BJ (cell line): ENCODE measurements at regions not wholly inside any gene's neighbourhood (a gene's known extent, or its start where the extent isn't known, plus 50 kb on each side); places are given as distances from the start of the nearest gene placed in this dataset.

ENCODE experiments used
- CTCF ChIA-PET: fragments of 350-600 bp; formaldehyde crosslinking; extraction: SDS; loops from one replicate; lab custom pipeline; 2021; ENCODE audit warnings: antibody characterized with exemption, inconsistent platforms; lab: Yijun Ruan, JAX
- POLR2A ChIA-PET: fragments of 300-600 bp; sonication (Branson Sonifier 250); formaldehyde crosslinking; extraction: SDS; loops from one replicate; lab custom pipeline; 2021; ENCODE audit warnings: antibody characterized with exemption; lab: Charles Lee
- DNase-seq: peaks from one replicate; pipeline ENCODE4 v3.0.0-alpha.2; 2011; ENCODE audit warnings: low read depth
- H3K27me3 ChIP-seq: 2 replicates; pipeline ENCODE4 v1.6.0; 2011; ENCODE audit warnings: low read length; ENCODE audit not compliant: control insufficient read depth, insufficient read depth
- H3K36me3 ChIP-seq: 2 replicates; pipeline ENCODE4 v1.5.1; 2011; ENCODE audit warnings: low read length; ENCODE audit not compliant: control insufficient read depth, insufficient read depth
- H3K4me3 ChIP-seq: 2 replicates; pipeline ENCODE4 v1.5.1; 2011; ENCODE audit warnings: low read depth, mild to moderate bottlenecking, control low read depth, low read length
- TF ChIP-seq, protein P1 (sequence below): IDR thresholded peaks from 2 replicates; pipeline ENCODE4 v1.5.1; 2011; ENCODE audit warnings: low read depth, mild to moderate bottlenecking, control low read depth, inconsistent platforms, low read length, moderate library complexity; ENCODE audit not compliant: insufficient read depth

DNA sequence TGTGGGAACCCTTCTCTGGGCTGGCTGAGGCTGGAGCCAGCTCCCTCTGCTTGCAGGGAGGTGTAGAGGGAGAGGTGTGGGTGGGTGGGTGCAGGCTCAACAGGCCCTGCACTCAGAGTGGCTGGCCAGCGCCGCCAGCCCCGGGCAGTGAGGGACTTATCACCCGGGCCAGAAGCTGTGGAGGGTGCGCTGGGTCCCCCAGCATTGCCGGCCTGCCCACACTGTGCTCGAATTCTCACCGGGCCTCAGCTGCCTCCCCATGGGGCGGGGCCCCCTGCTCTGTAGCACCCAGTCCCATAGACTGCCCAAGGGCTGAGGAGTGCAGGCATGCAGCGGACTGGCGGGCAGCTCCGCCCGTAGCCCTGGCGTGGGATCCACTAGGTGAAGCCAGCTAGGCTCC is 190.7 kb upstream of the TAC1 start:
- CTCF ChIA-PET = interaction anchor here (1.9 kb wide), 1 partner anchor 12 kb away, joined by 4 read pairs; no protein-coding TSS in a partner anchor
- no peaks in the 10 kb centered on the region for H3K27me3 ChIP-seq
- H3K36me3 ChIP-seq = no peaks in the 10 kb centered on the region
- TF ChIP-seq, protein P1, sequence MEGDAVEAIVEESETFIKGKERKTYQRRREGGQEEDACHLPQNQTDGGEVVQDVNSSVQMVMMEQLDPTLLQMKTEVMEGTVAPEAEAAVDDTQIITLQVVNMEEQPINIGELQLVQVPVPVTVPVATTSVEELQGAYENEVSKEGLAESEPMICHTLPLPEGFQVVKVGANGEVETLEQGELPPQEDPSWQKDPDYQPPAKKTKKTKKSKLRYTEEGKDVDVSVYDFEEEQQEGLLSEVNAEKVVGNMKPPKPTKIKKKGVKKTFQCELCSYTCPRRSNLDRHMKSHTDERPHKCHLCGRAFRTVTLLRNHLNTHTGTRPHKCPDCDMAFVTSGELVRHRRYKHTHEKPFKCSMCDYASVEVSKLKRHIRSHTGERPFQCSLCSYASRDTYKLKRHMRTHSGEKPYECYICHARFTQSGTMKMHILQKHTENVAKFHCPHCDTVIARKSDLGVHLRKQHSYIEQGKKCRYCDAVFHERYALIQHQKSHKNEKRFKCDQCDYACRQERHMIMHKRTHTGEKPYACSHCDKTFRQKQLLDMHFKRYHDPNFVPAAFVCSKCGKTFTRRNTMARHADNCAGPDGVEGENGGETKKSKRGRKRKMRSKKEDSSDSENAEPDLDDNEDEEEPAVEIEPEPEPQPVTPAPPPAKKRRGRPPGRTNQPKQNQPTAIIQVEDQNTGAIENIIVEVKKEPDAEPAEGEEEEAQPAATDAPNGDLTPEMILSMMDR = no peak
- no peak overlapping the region for H3K4me3 ChIP-seq
- POLR2A ChIA-PET = no interaction called here
- no peak for DNase-seq

DNA sequence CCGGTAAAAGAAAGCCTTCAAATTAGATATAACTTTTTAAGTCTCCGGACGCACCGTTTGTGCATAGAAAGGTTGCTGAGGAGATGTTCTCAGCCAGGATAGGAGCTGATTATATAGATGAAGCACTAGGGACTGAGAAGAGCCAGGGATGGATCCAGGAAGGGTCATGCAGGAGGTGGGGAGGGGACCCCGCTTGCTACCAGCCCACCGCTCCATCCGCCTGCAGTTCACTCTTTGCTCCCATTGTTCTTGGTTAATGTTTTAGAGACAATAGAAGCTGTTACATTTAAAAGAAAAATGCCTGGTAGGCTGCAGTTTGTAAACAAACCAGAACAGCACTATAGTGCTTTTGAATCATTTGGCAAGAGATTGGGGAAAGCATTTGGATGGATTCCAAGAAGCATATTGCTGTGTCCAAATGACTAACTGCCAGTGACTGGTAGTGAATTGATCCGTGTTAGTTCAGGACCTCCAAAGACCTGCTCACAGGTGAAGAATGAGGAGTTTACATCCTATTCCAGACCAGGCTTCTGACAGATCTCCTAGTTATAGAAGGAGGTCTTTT is 175.9 kb upstream of the TAC1 start:
- no peak overlapping the region for H3K4me3 ChIP-seq
- ChIA-PET POLR2A (no interaction called here), CTCF (no interaction called here)
- TF ChIP-seq, protein P1 = no peak
- DNase-seq = no peak
- no peaks in the 10 kb centered on the region for H3K36me3 ChIP-seq
- H3K27me3 ChIP-seq = no peaks in the 10 kb centered on the region

DNA sequence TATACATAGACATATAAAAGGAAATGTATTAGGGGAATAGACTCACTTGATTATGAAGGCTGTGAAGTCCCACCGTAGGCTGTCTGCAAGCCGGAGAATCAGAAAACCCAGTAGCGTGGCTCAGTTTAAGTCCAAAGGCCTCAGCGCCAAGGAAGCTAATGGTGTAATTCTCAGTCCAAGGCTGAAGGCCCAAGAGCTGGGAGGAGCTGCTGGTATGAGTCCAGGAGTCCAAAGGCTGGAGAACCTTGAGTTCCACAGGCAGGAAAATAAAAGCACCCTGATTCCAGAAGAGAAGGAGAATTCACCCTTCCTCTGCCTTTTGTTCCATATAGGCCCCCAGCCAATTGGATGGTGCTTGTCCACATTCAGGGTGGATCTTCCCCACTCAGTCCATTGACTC is 166.2 kb upstream of the TAC1 start:
- Histone ChIP-seq H3K4me3 (no peak overlapping the region), H3K36me3 (no peaks in the 10 kb centered on the region), H3K27me3 (no peaks in the 10 kb centered on the region)
- TF ChIP-seq, protein P1 = no peak
- ChIA-PET CTCF (no interaction called here), POLR2A (no interaction called here)
- DNase-seq = no peak

DNA sequence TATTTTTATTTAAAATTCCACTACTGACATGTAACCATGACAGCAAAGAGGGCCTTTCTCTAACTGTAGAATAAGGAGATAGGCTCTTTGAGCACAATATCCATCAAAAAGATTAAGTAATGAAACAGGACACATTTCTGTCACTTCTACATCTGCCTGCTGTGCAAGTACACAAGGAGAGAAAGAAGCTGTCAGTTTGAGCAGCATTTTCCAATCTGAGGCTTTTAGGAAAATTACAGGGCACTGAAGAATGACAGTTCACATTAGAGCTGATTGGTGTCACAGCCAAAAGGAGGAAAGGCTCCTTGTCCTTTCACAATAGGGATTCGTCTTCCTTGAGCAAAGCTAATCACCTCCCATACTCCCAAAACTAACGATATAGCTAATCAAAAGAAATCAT is 158.8 kb upstream of the TAC1 start:
- no peaks in the 10 kb centered on the region for H3K27me3 ChIP-seq

DNA sequence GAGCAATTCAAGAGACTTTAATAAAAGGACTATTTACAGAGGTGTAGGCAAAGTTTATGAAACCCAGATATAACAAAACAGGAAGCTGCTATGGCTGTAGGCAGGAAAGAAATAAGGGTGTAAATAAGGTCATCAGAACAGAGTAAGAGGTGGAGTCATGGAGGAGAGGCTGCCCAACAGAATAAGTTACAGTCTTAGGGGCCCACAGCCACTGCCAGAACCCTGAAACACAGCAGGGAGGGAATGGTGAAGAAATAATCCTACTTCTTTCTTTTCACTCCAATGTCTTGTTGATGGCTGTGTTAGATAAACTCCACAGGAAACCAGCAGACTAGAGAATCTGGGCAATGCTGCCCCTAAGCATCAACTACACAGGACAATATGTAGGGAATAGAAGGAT is 155.8 kb upstream of the TAC1 start:
- TF ChIP-seq, protein P1 = no peak
- Histone ChIP-seq H3K4me3 (no peak overlapping the region), H3K36me3 (no peaks in the 10 kb centered on the region), H3K27me3 (no peaks in the 10 kb centered on the region)
- ChIA-PET CTCF (no interaction called here), POLR2A (no interaction called here)
- no peak for DNase-seq

More for the DNA sequence above, 158.8 kb upstream of the TAC1 start:
- TF ChIP-seq, protein P1 = no peak
- no peak for DNase-seq
- H3K4me3 ChIP-seq = no peak overlapping the region
- ChIA-PET CTCF (no interaction called here), POLR2A (no interaction called here)
- H3K36me3 ChIP-seq = no peaks in the 10 kb centered on the region
